Hematopoietic multipotent progenitor cell treated with erythropoietin and hydrocortisone succinate and interleukin-3 and kit ligand, for 17 days (in vitro differentiated cells): ENCODE measurements at regions not wholly inside any gene's neighbourhood (a gene's known extent, or its start where the extent isn't known, plus 50 kb on each side); places are given as distances from the start of the nearest gene placed in this dataset.

Experiments
- DNase-seq: peaks from one replicate; pipeline ENCODE4 v3.0.0-alpha.2; 2015; ENCODE audit warnings: low spot score

- no peak for DNase-seq
These were observed 70.4 kb upstream of the BLCAP start for GRCh38 chr20:37598100-37598543.

GRCh38 chr20:37596890-37597536, 69.3 kb upstream of the BLCAP start:
- no peak for DNase-seq

- no peak for DNase-seq
These were observed 68.5 kb upstream of the BLCAP start for GRCh38 chr20:37596168-37596567.

- no peak for DNase-seq
These were observed 66.0 kb upstream of the BLCAP start for GRCh38 chr20:37593710-37594109.

GRCh38 chr20:37590938-37591490, 63.3 kb upstream of the BLCAP start:
- no peak for DNase-seq

GRCh38 chr20:37586078-37586477, 58.4 kb upstream of the BLCAP start:
- no peak for DNase-seq

- no peak for DNase-seq
These were observed 56.6 kb upstream of the BLCAP start for GRCh38 chr20:37584238-37584807.

GRCh38 chr20:37581246-37581645, 53.6 kb upstream of the BLCAP start:
- no peak for DNase-seq

- no peak for DNase-seq
These were observed 52.4 kb upstream of the BLCAP start for GRCh38 chr20:37580069-37580468.

GRCh38 chr20:37579106-37579505, 51.4 kb upstream of the BLCAP start:
- no peak for DNase-seq

- DNase-seq, result no peak
These were observed 50.3 kb upstream of the BLCAP start for GRCh38 chr20:37577981-37578380.
